ENCODE measurements at regions not wholly inside any gene's neighbourhood (a gene's known extent, or its start where the extent isn't known, plus 50 kb on each side); places are given as distances from the start of the nearest gene placed in this dataset.
"Not testable (repeated sequence)": the region's sequence is repeated elsewhere in the genome, so short reads cannot be mapped to it uniquely, and the experiment has no call there.

GRCh38 chr17:20701366-20701765, 121.8 kb downstream of the CDRT15L2 start:
- H3K27me3 ChIP-seq (ENCODE audit: control insufficient read depth in 2 of 2, insufficient read depth in 2 of 2, low read length in 2 of 2); H3K4me1 ChIP-seq (ENCODE audit: control insufficient read depth, extremely low read depth, insufficient read depth, low read length); H2AFZ ChIP-seq (ENCODE audit: low read depth, low read length); H3K9me3 ChIP-seq (replicated peaks; ENCODE audit: control insufficient read depth, insufficient read depth, low read length); H3K79me2 ChIP-seq (ENCODE audit: control insufficient read depth, insufficient read depth, low read length); H3K9ac ChIP-seq (replicated peaks; ENCODE audit: extremely low read depth, insufficient read depth, low read length); H4K20me1 ChIP-seq (replicated peaks; ENCODE audit: control insufficient read depth, extremely low read depth, insufficient read depth, low read length); DNase-seq (ENCODE audit: low read depth, low spot score); H3K9me1 ChIP-seq (replicated peaks; ENCODE audit: control insufficient read depth, extremely low read depth, insufficient read depth, low read length); H3K4me3 ChIP-seq (replicated peaks in 1 of 3; ENCODE audit: insufficient read depth in 1 of 3, low read depth in 1 of 3, low read length in 3 of 3); H3K36me3 ChIP-seq (ENCODE audit: control insufficient read depth in 2 of 2, extremely low read depth in 1 of 2, insufficient read depth in 2 of 2, low read length in 2 of 2); BruUV-seq (replicated peaks); H3K27ac ChIP-seq (ENCODE audit: insufficient read depth, low read depth, low read length); H3K4me2 ChIP-seq (ENCODE audit: insufficient read depth, low read length); intact Hi-C loops (cut with micrococcal nuclease); dilution Hi-C loops (cut with MboI; ENCODE audit: extremely low pct_ligation_motif_present, low sequenced_read_pairs); CTCF ChIA-PET; FAIRE-seq; POLR2A ChIA-PET: not testable (repeated sequence)

- Histone ChIP-seq H3K27ac (ENCODE audit: insufficient read depth, low read depth, low read length) (no peak overlapping the region), H3K4me2 (ENCODE audit: insufficient read depth, low read length) (no peak overlapping the region), H3K4me1 (ENCODE audit: control insufficient read depth, extremely low read depth, insufficient read depth, low read length) (no peaks in the 10 kb centered on the region), H4K20me1 (replicated peaks; ENCODE audit: control insufficient read depth, extremely low read depth, insufficient read depth, low read length) (no peaks in the 10 kb centered on the region), H3K27me3 (ENCODE audit: control insufficient read depth in 2 of 2, insufficient read depth in 2 of 2, low read length in 2 of 2) (no peaks in the 10 kb centered on the region), H3K36me3 (ENCODE audit: control insufficient read depth in 2 of 2, extremely low read depth in 1 of 2, insufficient read depth in 2 of 2, low read length in 2 of 2) (no peaks in the 10 kb centered on the region), H2AFZ (ENCODE audit: low read depth, low read length) (no peak overlapping the region), H3K79me2 (ENCODE audit: control insufficient read depth, insufficient read depth, low read length) (no peaks in the 10 kb centered on the region), H3K4me3 (replicated peaks in 1 of 3; ENCODE audit: insufficient read depth in 1 of 3, low read depth in 1 of 3, low read length in 3 of 3) (no peak overlapping the region), H3K9me1 (replicated peaks; ENCODE audit: control insufficient read depth, extremely low read depth, insufficient read depth, low read length) (no peaks in the 10 kb centered on the region), H3K9ac (replicated peaks; ENCODE audit: extremely low read depth, insufficient read depth, low read length) (no peak overlapping the region), H3K9me3 (replicated peaks; ENCODE audit: control insufficient read depth, insufficient read depth, low read length) (no peaks in the 10 kb centered on the region)
- FAIRE-seq (no peak), DNase-seq (ENCODE audit: low read depth, low spot score) (no peak)
- TF ChIP-seq EZH2 (IDR thresholded peaks at IDR 0.05; ENCODE audit: borderline replicate concordance, low read depth, low read length, severe bottlenecking) (no peak), JUN (IDR thresholded peaks at IDR 0.05; ENCODE audit: borderline replicate concordance, insufficient read depth, insufficient read length, low read depth) (no peak), POLR2A (IDR thresholded peaks at IDR 0.05; ENCODE audit: low read depth, low read length) (no peak), POLR2AphosphoS5 (IDR thresholded peaks at IDR 0.05; ENCODE audit: insufficient read depth, low read depth, low read length) (no peak), MYC (IDR thresholded peaks at IDR 0.05; ENCODE audit: low read depth, low read length) (no peak), FOS (IDR thresholded peaks at IDR 0.05; ENCODE audit: borderline replicate concordance, insufficient read depth, low read length) (no peak), MAX (IDR thresholded peaks at IDR 0.05; ENCODE audit: insufficient read depth, insufficient read length) (no peak), CTCF (IDR thresholded peaks at IDR 0.05; ENCODE audit: extremely low read depth in 1 of 2, insufficient read depth in 1 of 2, low read depth in 1 of 2, low read length in 2 of 2) (no peak), GATA2 (IDR thresholded peaks at IDR 0.05; ENCODE audit: insufficient read depth, insufficient read length, low read depth, low read length) (no peak)
- intact Hi-C loops (cut with micrococcal nuclease): no loop called here
- no TSS peak for BruUV-seq (replicated peaks)
- CTCF ChIA-PET: no interaction called here
- dilution Hi-C loops (cut with MboI; ENCODE audit: extremely low pct_ligation_motif_present, low sequenced_read_pairs): no loop called here
- POLR2A ChIA-PET: no interaction called here
Measured at GRCh38 chr17:20702692-20703091, 123.2 kb downstream of the CDRT15L2 start.

Measured in endothelial cell of umbilical vein (primary cell).